Thymus (tissue), 11 donors: ENCODE measurements at regions not wholly inside any gene's neighbourhood (a gene's known extent, or its start where the extent isn't known, plus 50 kb on each side); places are given as distances from the start of the nearest gene placed in this dataset.

ENCODE experiments used
- DNase-seq, 9 donors: peaks; one replicate each; pipeline ENCODE4 v3.0.0-alpha.2; 2013; ENCODE audit warnings: low spot score in 9 of 9, low read depth in 6 of 9, missing footprints in 1 of 9
- H3K27ac ChIP-seq, 2 donors: one replicate each; pipeline ENCODE4 v1.5.1; 2013; ENCODE audit warnings: control low read depth in 1 of 2, low read depth in 1 of 2, low read length in 1 of 2, mild to moderate bottlenecking in 1 of 2, moderate library complexity in 1 of 2
- H3K27me3 ChIP-seq, 2 donors: one replicate each; pipeline ENCODE4 v1.5.1; 2013; ENCODE audit warnings: low read length in 1 of 2; ENCODE audit not compliant: control insufficient read depth in 2 of 2, insufficient read depth in 1 of 2
- H3K36me3 ChIP-seq, 2 donors: one replicate each; pipeline ENCODE4 v1.5.1; 2013; ENCODE audit warnings: low read length in 1 of 2, mild to moderate bottlenecking in 1 of 2, moderate library complexity in 1 of 2; ENCODE audit not compliant: control insufficient read depth in 2 of 2, insufficient read depth in 2 of 2
- H3K4me1 ChIP-seq, 2 donors: one replicate each; pipeline ENCODE4 v1.5.1; 2013; ENCODE audit warnings: low read length in 2 of 2; ENCODE audit not compliant: control insufficient read depth in 2 of 2, insufficient read depth in 2 of 2
- H3K4me3 ChIP-seq, 2 donors: one replicate each; pipeline ENCODE4 v1.5.1; 2013; ENCODE audit warnings: low read length in 2 of 2, control low read depth in 1 of 2, mild to moderate bottlenecking in 1 of 2
- H3K9me3 ChIP-seq, 2 donors: one replicate each; pipeline ENCODE4 v1.5.1; 2013; ENCODE audit warnings: low read length in 1 of 2, mild to moderate bottlenecking in 1 of 2; ENCODE audit not compliant: control insufficient read depth in 2 of 2, insufficient read depth in 1 of 2
- WGBS: extraction: QIAGEN DNeasy Blood & Tissue Kit; methylation state at CpG from one replicate; pipeline ENCODE4 v1.1.7; 2013; 5-methylcytosine and 5-hydroxymethylcytosine counted together
- donor health status: healthy.

GRCh38 chr2:66024391-66024790 lies 410.5 kb upstream of the MEIS1 start:
- 85% methylated on average over 6 of the region's 6 CpGs for WGBS
- Histone ChIP-seq H3K4me1 (no peaks in the 10 kb centered on the region), H3K27ac (no peak overlapping the region), H3K9me3 (no peaks in the 10 kb centered on the region), H3K36me3 (no peaks in the 10 kb centered on the region), H3K27me3 (no peaks in the 10 kb centered on the region), H3K4me3 (no peak overlapping the region)
- no peak for DNase-seq

GRCh38 chr2:66021296-66021695 lies 413.6 kb upstream of the MEIS1 start:
- Histone ChIP-seq H3K27ac (no peak overlapping the region), H3K9me3 (no peaks in the 10 kb centered on the region), H3K4me3 (no peak overlapping the region), H3K4me1 (no peaks in the 10 kb centered on the region), H3K36me3 (no peaks in the 10 kb centered on the region), H3K27me3 (no peaks in the 10 kb centered on the region)
- WGBS = 77% methylated on average over 1 of the region's 1 CpG
- DNase-seq = no peak

GRCh38 chr2:66017763-66018162 lies 417.2 kb upstream of the MEIS1 start:
- no peaks in the 10 kb centered on the region for H3K36me3 ChIP-seq
- H3K9me3 ChIP-seq = no peaks in the 10 kb centered on the region
- no peaks in the 10 kb centered on the region for H3K27me3 ChIP-seq
- H3K27ac ChIP-seq = no peak overlapping the region
- H3K4me1 ChIP-seq = no peaks in the 10 kb centered on the region
- DNase-seq = no peak
- WGBS = 97% methylated on average over 2 of the region's 2 CpGs
- H3K4me3 ChIP-seq = no peak overlapping the region

GRCh38 chr2:66014450-66014849 lies 420.5 kb upstream of the MEIS1 start:
- no peaks in the 10 kb centered on the region for H3K27me3 ChIP-seq
- H3K36me3 ChIP-seq = no peaks in the 10 kb centered on the region
- no peaks in the 10 kb centered on the region for H3K9me3 ChIP-seq
- DNase-seq = no peak
- H3K27ac ChIP-seq = no peak overlapping the region
- no peak overlapping the region for H3K4me3 ChIP-seq
- no peaks in the 10 kb centered on the region for H3K4me1 ChIP-seq
- WGBS = 95% methylated on average over 6 of the region's 6 CpGs

GRCh38 chr2:66013456-66013855 lies 421.5 kb upstream of the MEIS1 start:
- H3K27me3 ChIP-seq = no peaks in the 10 kb centered on the region
- H3K27ac ChIP-seq = no peak overlapping the region
- DNase-seq = no peak
- H3K4me3 ChIP-seq = no peak overlapping the region
- H3K9me3 ChIP-seq = no peaks in the 10 kb centered on the region
- no peaks in the 10 kb centered on the region for H3K4me1 ChIP-seq
- H3K36me3 ChIP-seq = no peaks in the 10 kb centered on the region

GRCh38 chr2:66003931-66004330 lies 431.0 kb upstream of the MEIS1 start:
- Histone ChIP-seq H3K9me3 (peaks cover 0 to 3% of the 10 kb centered on the region in 2 donors), H3K27me3 (no peaks in the 10 kb centered on the region)

GRCh38 chr2:66001538-66001937 lies 433.4 kb upstream of the MEIS1 start:
- no peak for DNase-seq
- WGBS = 97% methylated on average over 2 of the region's 2 CpGs
- H3K27me3 ChIP-seq = no peaks in the 10 kb centered on the region
- H3K27ac ChIP-seq = no peak overlapping the region
- no peaks in the 10 kb centered on the region for H3K9me3 ChIP-seq
- no peak overlapping the region for H3K4me3 ChIP-seq
- no peaks in the 10 kb centered on the region for H3K4me1 ChIP-seq
- no peaks in the 10 kb centered on the region for H3K36me3 ChIP-seq

More at GRCh38 chr2:66003931-66004330, 431.0 kb upstream of the MEIS1 start:
- Histone ChIP-seq H3K36me3 (no peaks in the 10 kb centered on the region), H3K4me3 (no peak overlapping the region), H3K4me1 (no peaks in the 10 kb centered on the region), H3K27ac (no peak overlapping the region)
- no peak for DNase-seq

GRCh38 chr2:66000901-66001300 lies 434.0 kb upstream of the MEIS1 start:
- Histone ChIP-seq H3K27ac (no peak overlapping the region), H3K9me3 (no peaks in the 10 kb centered on the region), H3K4me1 (no peaks in the 10 kb centered on the region), H3K36me3 (no peaks in the 10 kb centered on the region), H3K27me3 (no peaks in the 10 kb centered on the region), H3K4me3 (no peak overlapping the region)
- no peak for DNase-seq
- 88% methylated on average over 1 of the region's 1 CpG for WGBS

GRCh38 chr2:65999796-66000195 lies 435.1 kb upstream of the MEIS1 start:
- Histone ChIP-seq H3K9me3 (no peaks in the 10 kb centered on the region), H3K4me1 (no peaks in the 10 kb centered on the region), H3K27me3 (no peaks in the 10 kb centered on the region), H3K27ac (no peak overlapping the region), H3K36me3 (no peaks in the 10 kb centered on the region), H3K4me3 (no peak overlapping the region)
- no peak for DNase-seq
- 27% methylated on average over 2 of the region's 2 CpGs for whole genome bisulfite sequencing

GRCh38 chr2:65999103-65999502 lies 435.8 kb upstream of the MEIS1 start:
- Histone ChIP-seq H3K9me3 (no peaks in the 10 kb centered on the region), H3K4me3 (no peak overlapping the region), H3K4me1 (no peaks in the 10 kb centered on the region), H3K27ac (no peak overlapping the region), H3K27me3 (no peaks in the 10 kb centered on the region), H3K36me3 (no peaks in the 10 kb centered on the region)
- no peak for DNase-seq
- 98% methylated on average over 2 of the region's 2 CpGs for WGBS
